IPS-NIHi7 (cell line): ENCODE measurements at regions not wholly inside any gene's neighbourhood (a gene's known extent, or its start where the extent isn't known, plus 50 kb on each side); places are given as distances from the start of the nearest gene placed in this dataset.

Experiments used
- DNase-seq: peaks from one replicate; pipeline ENCODE4 v3.0.0; 2012; ENCODE audit warnings: mixed read lengths; ENCODE audit errors: extremely low spot score

GRCh38 chr2:59575191-59575590, 978.3 kb downstream of the BCL11A start:
- DNase-seq, result no peak

DNA sequence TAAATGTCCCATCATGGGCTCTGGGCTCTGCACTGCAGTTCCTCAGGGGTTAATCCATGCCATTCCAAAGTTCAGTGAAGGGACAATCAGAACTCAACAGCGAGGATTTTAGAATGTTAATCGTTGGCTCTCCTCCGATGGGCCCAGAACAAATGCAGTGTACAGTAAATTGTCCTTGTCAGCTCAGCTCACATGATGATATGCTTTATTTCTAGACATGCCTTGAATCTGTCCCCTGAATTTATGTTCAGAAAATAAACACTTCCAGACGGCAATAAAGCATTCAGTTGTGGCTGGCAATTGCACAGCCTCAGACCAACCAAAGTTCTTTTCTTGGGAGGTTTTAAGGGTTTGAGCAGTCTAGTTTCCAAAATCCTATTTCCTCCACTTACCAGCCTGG, 981.2 kb downstream of the BCL11A start:
- no peak for DNase-seq

DNA sequence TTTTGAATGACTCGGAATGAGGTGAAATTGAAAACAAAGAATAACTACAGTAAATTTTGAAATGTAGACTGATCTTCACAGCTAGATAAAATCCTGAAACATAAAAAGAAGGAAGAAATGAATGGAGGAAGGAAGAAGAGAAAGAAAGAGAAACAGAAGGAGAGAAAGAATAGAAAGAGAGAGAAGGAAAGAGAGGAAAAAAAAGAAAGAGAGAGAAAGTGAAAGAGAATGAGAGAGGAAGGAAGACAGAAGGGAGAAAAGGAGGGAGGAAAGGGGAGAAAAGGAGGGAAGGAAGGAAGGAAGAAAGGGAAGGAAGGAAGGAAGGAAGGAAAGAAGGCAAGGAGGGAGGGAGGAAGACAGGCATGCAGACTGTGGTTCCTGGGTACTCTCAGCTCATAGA, 982.6 kb downstream of the BCL11A start:
- no peak for DNase-seq

DNA sequence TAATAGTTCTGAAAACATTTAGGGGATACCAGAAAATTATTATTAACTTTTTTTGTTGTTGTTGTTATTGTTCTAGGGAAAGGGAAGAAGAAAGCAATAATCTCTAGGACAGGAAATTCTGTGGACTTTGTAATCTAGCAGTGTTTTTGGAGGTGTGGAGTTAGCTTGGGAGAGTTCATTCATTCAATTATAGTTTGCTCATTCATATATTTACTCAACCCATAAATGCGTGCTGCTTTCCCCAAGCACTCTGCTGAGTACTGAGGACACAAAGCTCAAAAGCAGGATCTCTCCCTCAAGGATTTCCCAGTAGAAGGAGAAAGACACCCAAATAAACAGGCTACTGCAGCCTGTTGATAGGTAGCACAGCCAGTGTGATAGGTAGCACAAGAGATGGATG, 984.3 kb downstream of the BCL11A start:
- DNase-seq, result no peak

GRCh38 chr2:59568461-59568860, 985.0 kb downstream of the BCL11A start:
- DNase-seq, result no peak

DNA sequence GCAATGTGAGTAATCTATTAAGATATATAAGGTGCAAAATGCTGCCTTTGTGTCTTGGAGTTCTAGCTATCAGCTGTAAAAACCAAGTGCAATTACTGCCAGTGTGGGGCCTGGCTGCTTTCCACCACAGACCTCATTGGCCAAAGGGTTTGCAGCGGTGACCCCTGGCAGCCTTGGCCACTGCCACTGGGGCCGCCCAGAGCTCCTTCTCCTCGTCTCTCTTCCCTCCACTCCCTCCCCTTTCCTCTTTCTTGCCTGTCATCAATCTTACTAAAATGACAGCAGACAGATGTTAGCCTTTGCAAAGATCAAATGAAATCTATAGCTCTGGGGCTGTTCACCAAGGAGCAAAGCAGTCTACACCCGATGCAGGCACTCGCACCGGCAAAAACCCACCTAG, 986.3 kb downstream of the BCL11A start:
- DNase-seq, result no peak

- DNase-seq, result no peak
Observed at GRCh38 chr2:59566739-59567138, 986.7 kb downstream of the BCL11A start.

DNA sequence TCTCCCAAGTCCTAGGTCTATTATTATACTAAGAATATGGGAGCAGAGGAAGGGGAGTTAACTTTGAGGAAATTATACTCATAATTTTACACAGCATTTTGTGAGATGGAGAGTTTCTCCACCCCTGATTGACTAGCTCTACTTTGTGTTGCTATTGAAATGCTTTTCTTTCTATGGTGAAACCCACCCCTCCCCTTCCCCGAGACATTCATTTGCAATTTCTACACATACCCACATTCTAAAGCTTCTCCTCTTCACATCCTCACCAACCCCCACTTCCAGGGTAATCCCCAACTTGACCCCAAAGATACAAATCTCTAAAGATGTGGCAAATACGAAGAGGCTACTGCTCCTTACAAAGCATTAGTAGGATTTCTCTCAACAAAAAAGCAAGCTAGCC, 992.2 kb downstream of the BCL11A start:
- DNase-seq, result no peak

DNA sequence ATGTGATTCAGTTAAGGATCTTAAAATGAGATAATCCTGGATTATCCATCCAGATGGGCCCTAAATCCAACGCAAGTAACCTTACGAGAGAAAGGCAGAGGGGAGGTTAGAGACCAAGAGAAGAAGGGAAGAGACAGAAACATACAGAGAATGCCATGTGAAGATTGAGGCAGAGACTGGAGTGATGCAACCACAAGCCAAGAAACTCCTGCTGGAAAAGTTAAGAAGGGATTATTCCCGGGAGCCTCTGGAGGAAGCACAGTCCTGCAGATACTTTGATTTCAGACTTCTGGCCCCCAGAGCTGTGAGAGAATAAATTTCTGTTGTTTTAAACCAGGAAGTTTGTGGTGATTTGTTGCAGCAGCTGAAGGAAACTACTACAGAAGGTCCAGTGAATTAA, 992.7 kb downstream of the BCL11A start:
- no peak for DNase-seq

DNA sequence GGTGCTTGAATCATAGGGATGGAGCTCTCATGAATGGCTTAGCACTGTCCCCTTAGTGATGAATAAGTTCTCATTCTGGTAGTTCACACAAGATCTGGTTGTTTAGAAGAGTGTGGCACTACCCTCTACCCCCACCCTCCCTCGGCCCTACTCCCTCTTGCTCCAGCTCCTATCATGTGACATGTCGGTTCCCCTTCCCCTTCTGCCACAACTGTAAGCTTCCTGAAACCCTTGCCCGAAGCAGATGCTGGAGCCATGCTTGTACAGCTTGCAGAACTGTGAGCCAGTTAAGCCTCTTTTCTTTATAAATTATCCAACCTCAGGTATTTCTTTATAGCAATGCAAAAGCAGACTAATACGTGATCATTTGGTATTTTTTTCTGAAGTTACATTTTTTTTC, 1012.6 kb downstream of the BCL11A start:
- no peak for DNase-seq

DNA sequence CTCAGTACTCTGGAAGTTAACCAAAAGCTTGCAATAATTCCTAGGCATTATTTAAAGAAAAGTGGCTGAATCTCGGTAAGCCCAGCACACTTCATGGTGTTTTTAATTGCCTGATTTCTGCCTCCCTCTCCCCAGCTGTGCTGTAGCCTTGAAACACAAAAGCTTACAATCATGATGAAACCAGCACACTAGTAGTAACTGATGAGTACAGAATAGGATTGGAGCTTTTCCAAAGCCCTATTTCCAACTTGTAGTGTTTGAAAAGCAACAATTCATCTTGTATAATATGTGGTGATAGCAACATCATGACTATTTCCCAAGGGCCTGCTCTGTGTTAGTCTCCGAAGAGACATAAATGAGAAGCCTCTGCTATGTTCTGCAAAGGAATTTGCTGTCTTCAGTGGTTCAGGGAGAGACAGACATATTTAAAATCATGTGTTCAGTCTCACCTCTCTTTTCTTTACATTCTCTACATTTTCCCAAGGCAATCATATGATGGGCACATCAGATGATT, 1015.0 kb downstream of the BCL11A start:
- DNase-seq, result no peak

DNA sequence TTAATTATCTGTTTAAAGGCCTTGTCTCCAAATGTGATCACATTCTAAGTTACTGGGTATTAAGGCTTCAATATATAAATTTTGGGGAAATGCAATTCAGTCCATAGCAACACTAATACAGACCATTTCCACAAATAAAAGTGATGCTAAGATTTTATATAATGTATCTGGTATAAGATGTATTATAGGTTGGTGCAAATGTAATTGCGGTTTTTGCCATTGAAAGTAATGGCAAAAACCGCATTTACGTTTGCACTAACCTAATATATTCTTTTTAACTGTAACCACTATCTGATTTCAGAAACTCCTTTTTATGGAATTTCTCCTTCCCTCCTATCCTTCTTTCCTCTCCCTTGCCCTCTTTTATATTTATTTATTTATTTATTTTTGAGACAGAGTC, 1020.6 kb downstream of the BCL11A start:
- DNase-seq, result no peak

GRCh38 chr2:59530258-59530657, 1023.2 kb downstream of the BCL11A start:
- DNase-seq, result no peak

- DNase-seq, result no peak
Observed at GRCh38 chr2:59529726-59530125, 1023.7 kb downstream of the BCL11A start.

GRCh38 chr2:59528525-59528924, 1024.9 kb downstream of the BCL11A start:
- no peak for DNase-seq

GRCh38 chr2:59502981-59503380, 1050.5 kb downstream of the BCL11A start:
- DNase-seq, result no peak

DNA sequence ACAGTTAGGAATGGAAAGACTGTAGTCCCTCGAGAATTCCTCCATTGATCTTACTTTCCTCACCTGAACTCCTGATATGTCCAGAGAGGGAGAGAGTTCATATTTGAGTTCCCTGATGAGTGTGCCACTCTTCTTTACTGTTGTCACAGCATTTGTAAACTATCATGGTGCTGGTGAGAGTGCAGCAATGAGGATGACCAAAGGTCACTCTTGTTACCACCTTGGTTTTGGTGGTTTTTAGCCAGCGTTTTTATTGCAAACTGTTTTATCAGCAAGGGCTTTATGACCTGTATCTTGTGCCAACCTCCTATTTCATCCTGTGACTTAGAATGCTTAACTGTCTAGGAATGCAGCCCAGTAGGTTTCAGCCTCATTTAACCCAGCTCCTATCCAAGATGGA, 1062.5 kb downstream of the BCL11A start:
- no peak for DNase-seq

DNA sequence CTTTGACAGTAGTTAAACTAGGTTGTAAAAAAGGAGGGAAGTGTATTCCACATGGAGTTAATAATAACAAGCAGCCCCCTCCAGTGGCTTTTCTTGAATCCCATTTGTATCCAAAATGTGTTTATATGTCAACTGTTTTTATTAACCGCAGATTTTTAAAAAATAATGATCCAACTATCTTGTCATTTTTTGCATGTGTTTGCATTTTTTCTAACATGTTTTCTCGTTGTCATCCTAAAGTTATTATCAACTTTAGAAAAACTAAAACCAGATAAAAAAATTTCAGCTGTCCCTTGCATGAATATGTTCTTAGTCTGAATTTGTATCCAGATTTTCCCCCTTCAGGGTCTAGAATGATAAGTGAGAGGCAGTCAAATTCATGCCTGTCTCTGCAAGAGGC, 1063.3 kb downstream of the BCL11A start:
- no peak for DNase-seq

DNA sequence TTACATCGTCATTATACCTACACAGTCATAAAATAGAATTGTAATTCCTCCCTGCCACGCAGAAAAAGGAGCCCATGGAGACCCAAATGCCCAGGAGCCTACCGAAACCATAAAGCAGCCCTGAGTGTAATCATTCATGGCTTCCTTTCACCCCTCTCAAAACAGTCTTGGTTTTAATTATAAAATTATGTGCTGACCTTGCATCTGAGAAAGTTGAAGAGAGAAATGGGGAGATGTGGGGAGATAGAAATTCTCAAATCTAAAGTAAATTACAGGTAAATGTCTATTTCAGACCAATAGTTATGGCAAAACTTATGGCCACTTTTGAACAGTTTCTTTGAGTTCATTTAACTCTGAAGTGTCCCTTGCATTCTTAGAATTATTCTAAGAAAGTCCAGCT, 1068.8 kb downstream of the BCL11A start:
- no peak for DNase-seq

DNA sequence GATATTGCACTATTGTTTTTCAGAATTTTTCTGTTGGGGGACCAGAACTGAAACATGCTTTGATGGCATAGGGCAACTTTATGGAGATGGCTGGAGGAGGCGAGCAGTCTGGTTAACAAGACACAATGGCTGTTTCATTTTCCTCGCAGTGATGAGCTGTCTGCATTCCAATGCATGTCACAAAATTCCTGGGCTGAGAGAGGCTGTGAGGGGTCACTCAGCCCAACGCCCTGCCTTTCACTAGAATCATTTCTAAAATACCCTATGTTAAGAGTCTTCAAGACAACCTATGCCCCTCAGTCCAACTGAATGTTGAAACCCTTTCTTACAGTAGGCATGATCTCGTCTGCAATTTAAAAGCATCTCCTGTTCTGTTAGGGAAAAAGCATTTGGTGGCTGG, 1090.0 kb downstream of the BCL11A start:
- peak; percentile 32 for DNase-seq

- DNase-seq, result peak; percentile 31
Observed at GRCh38 chr2:59462422-59463197, 1090.8 kb downstream of the BCL11A start.

GRCh38 chr2:59461127-59461526, 1092.3 kb downstream of the BCL11A start:
- no peak for DNase-seq

GRCh38 chr2:59458800-59459199, 1094.7 kb downstream of the BCL11A start:
- peak; percentile 20 for DNase-seq

DNA sequence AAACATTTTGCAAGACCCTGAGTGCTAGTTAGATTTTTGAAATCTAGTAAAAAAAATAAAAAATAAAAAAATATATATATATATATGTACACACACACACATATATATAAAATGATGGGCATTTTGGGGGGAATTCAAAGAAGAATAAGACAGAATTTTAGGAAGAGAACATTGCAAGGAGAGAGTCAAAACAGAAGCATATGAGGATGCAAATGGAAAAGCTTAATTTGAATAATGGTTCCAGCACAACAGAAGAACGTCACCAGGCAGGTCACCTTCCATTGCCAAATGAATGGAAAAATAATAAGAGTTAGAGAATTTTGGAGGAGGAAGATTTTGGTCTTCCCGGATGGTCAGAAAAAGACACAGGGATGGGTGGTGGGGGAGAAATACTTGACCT, 1097.2 kb downstream of the BCL11A start:
- DNase-seq, result no peak
